T-cell (primary cell): ENCODE measurements at regions not wholly inside any gene's neighbourhood (a gene's known extent, or its start where the extent isn't known, plus 50 kb on each side); places are given as distances from the start of the nearest gene placed in this dataset.

Experiments
- ATAC-seq, 4 experiments: fragments of 200-7000 bp in 3 of 4; fragments of 150-1000 bp in 1 of 4; cut with Tn5 transposase; replicated peaks in 1 of 4; 1 replicate in 3 of 4; 2 replicates in 1 of 4; pipeline ENCODE4 v1.10.0; 2021; ENCODE audit warnings: moderate library complexity in 3 of 4, mild to moderate bottlenecking in 2 of 4, moderate number of reproducible peaks in 1 of 4
- CTCF ChIA-PET, 2 donors: fragments of 300-600 bp; sonication (Branson Sonifier 250); formaldehyde crosslinking; loops; one replicate each; lab custom pipeline; 2022; ENCODE audit warnings: antibody characterized with exemption in 2 of 2; lab: Charles Lee
- POLR2A ChIA-PET, 2 donors: fragments of 300-600 bp; sonication (Branson Sonifier 250); formaldehyde crosslinking; loops; one replicate each; lab custom pipeline; 2022; ENCODE audit warnings: antibody characterized with exemption in 2 of 2; lab: Charles Lee
- DNase-seq, 35 experiments: peaks; one replicate each; pipeline versions ENCODE4 v3.0.0 to v3.0.0-alpha.2; 2013 to 2023
- H3K27ac ChIP-seq: one replicate; pipeline ENCODE4 v1.5.1; 2013; ENCODE audit warnings: low read length
- H3K27me3 ChIP-seq, 2 experiments: replicated peaks in 1 of 2; 1 replicate in 1 of 2; 2 replicates in 1 of 2; pipeline versions ENCODE4 v1.6.1 to v1.7.0; 2013; ENCODE audit warnings: low read length in 1 of 2, mixed read lengths in 1 of 2; ENCODE audit not compliant: control insufficient read depth in 2 of 2, insufficient read depth in 2 of 2; ENCODE audit errors: extremely low read depth in 1 of 2
- H3K36me3 ChIP-seq, 2 donors: 1 replicate in 1 of 2; 2 replicates in 1 of 2; pipeline versions ENCODE4 v1.6.1 to v1.7.0; 2013; ENCODE audit warnings: low read length in 1 of 2; ENCODE audit not compliant: control insufficient read depth in 2 of 2, insufficient read depth in 1 of 2; ENCODE audit errors: extremely low read depth in 1 of 2
- H3K4me1 ChIP-seq, 2 experiments: 1 replicate in 1 of 2; 2 replicates in 1 of 2; pipeline versions ENCODE4 v1.6.1 to v1.7.0; 2013; ENCODE audit warnings: low read length in 2 of 2, mixed read lengths in 1 of 2; ENCODE audit not compliant: insufficient read depth in 2 of 2, control insufficient read depth in 1 of 2; ENCODE audit errors: extremely low read depth in 1 of 2
- H3K4me3 ChIP-seq, 2 donors: 1 replicate in 1 of 2; 2 replicates in 1 of 2; pipeline versions ENCODE4 v1.5.1 to v1.7.0; 2013; ENCODE audit warnings: mild to moderate bottlenecking in 2 of 2, low read length in 1 of 2, moderate library complexity in 1 of 2; ENCODE audit not compliant: control insufficient read depth in 1 of 2; ENCODE audit errors: extremely low read depth in 1 of 2
- H3K9me3 ChIP-seq: 2 replicates; pipeline ENCODE4 v1.7.0; 2013
- H3K27ac Mint-ChIP-seq, 2 donors: one replicate each; pipeline ENCODE4 v1.8.0; 2020 to 2021; ENCODE audit warnings: mild to moderate bottlenecking in 2 of 2, mixed read lengths in 2 of 2
- H3K27me3 Mint-ChIP-seq, 2 donors: one replicate each; pipeline ENCODE4 v1.8.0; 2021 to 2022; ENCODE audit warnings: mixed read lengths in 2 of 2
- H3K36me3 Mint-ChIP-seq: one replicate; pipeline ENCODE4 v1.8.0; 2021; ENCODE audit warnings: mixed read lengths
- H3K4me1 Mint-ChIP-seq, 3 donors: one replicate each; pipeline ENCODE4 v1.8.0; 2020 to 2022; ENCODE audit warnings: mixed read lengths in 3 of 3, mild to moderate bottlenecking in 1 of 3
- H3K4me3 Mint-ChIP-seq, 3 donors: one replicate each; pipeline ENCODE4 v1.8.0; 2020 to 2022; ENCODE audit warnings: mild to moderate bottlenecking in 3 of 3, mixed read lengths in 3 of 3, moderate library complexity in 3 of 3
- H3K9me3 Mint-ChIP-seq, 3 donors: one replicate each; pipeline ENCODE4 v1.8.0; 2020 to 2022; ENCODE audit warnings: mixed read lengths in 3 of 3
- WGBS: methylation state at CpG from one replicate; pipeline ENCODE4 v1.1.5; 2013; ENCODE audit warnings: missing lambda C conversion rate; ENCODE audit not compliant: insufficient coverage; 5-methylcytosine and 5-hydroxymethylcytosine counted together

GRCh38 chr15:94889153-94889552, 657.8 kb downstream of the MCTP2 start:
- WGBS: 94% methylated on average over 3 of the region's 5 CpGs
- ATAC-seq: no peak
- CTCF ChIA-PET: no interaction called here
- POLR2A ChIA-PET: no interaction called here
- Histone ChIP-seq H3K27ac (no peak overlapping the region), H3K27me3 (no peaks in the 10 kb centered on the region), H3K36me3 (no peaks in the 10 kb centered on the region), H3K9me3 (no peaks in the 10 kb centered on the region), H3K4me3 (no peak overlapping the region), H3K4me1 (no peaks in the 10 kb centered on the region)
- Mint-ChIP-seq H3K27ac (no peak overlapping the region), H3K36me3 (no peaks in the 10 kb centered on the region), H3K9me3 (peaks cover 0 to 4% (median 0%) of the 10 kb centered on the region in 3 donors), H3K27me3 (no peaks in the 10 kb centered on the region), H3K4me3 (no peak overlapping the region), H3K4me1 (no peaks in the 10 kb centered on the region)
- no peak for DNase-seq

GRCh38 chr15:94893091-94893490, 661.7 kb downstream of the MCTP2 start:
- H3K4me3 ChIP-seq: no peak overlapping the region

GRCh38 chr15:94894056-94894455, 662.7 kb downstream of the MCTP2 start:
- POLR2A ChIA-PET: no interaction called here
- Histone ChIP-seq H3K27me3 (no peaks in the 10 kb centered on the region), H3K4me3 (no peak overlapping the region), H3K27ac (no peak overlapping the region), H3K36me3 (no peaks in the 10 kb centered on the region), H3K9me3 (no peaks in the 10 kb centered on the region), H3K4me1 (no peaks in the 10 kb centered on the region)
- 69% methylated on average over 2 of the region's 3 CpGs for WGBS
- H3K9me3 Mint-ChIP-seq: peaks cover 0 to 12% (median 10%) of the 10 kb centered on the region in 3 donors
- ATAC-seq: no peak
- no peak overlapping the region for H3K27ac Mint-ChIP-seq
- H3K36me3 Mint-ChIP-seq: no peaks in the 10 kb centered on the region
- no peak for DNase-seq
- no peaks in the 10 kb centered on the region for H3K4me1 Mint-ChIP-seq
- CTCF ChIA-PET: no interaction called here
- H3K27me3 Mint-ChIP-seq: no peaks in the 10 kb centered on the region
- H3K4me3 Mint-ChIP-seq: no peak overlapping the region

More at GRCh38 chr15:94893091-94893490, 661.7 kb downstream of the MCTP2 start:
- peaks cover 0 to 12% (median 9%) of the 10 kb centered on the region in 3 donors for H3K9me3 Mint-ChIP-seq
- no peaks in the 10 kb centered on the region for H3K27me3 Mint-ChIP-seq
- H3K4me3 Mint-ChIP-seq: no peak overlapping the region
- H3K27ac Mint-ChIP-seq: no peak overlapping the region
- no peak overlapping the region for H3K27ac ChIP-seq
- no peaks in the 10 kb centered on the region for H3K4me1 ChIP-seq
- DNase-seq (no peak), ATAC-seq (no peak)
- no peaks in the 10 kb centered on the region for H3K9me3 ChIP-seq
- H3K27me3 ChIP-seq: no peaks in the 10 kb centered on the region
- no peaks in the 10 kb centered on the region for H3K4me1 Mint-ChIP-seq
- no peaks in the 10 kb centered on the region for H3K36me3 Mint-ChIP-seq
- H3K36me3 ChIP-seq: no peaks in the 10 kb centered on the region
- ChIA-PET CTCF (no interaction called here), POLR2A (interaction anchor here in 1 of 2 donors (0.6 kb wide), 1 partner anchor 43 kb away, joined by 4 read pairs; no protein-coding TSS in a partner anchor)

GRCh38 chr15:94909510-94909909, 678.1 kb downstream of the MCTP2 start:
- POLR2A ChIA-PET: no interaction called here
- Mint-ChIP-seq H3K27me3 (no peaks in the 10 kb centered on the region), H3K9me3 (peaks cover 6 to 24% (median 9%) of the 10 kb centered on the region in 3 donors), H3K4me1 (no peaks in the 10 kb centered on the region), H3K4me3 (no peak overlapping the region), H3K27ac (no peak overlapping the region), H3K36me3 (no peaks in the 10 kb centered on the region)
- Histone ChIP-seq H3K4me1 (no peaks in the 10 kb centered on the region), H3K9me3 (no peaks in the 10 kb centered on the region), H3K27me3 (no peaks in the 10 kb centered on the region), H3K27ac (no peak overlapping the region), H3K4me3 (no peak overlapping the region), H3K36me3 (no peaks in the 10 kb centered on the region)
- 71% methylated on average over 1 of the region's 1 CpG for WGBS
- CTCF ChIA-PET: no interaction called here
- ATAC-seq (no peak), DNase-seq (no peak)

GRCh38 chr15:94910166-94910565, 678.8 kb downstream of the MCTP2 start:
- Mint-ChIP-seq H3K27ac (no peak overlapping the region), H3K4me3 (no peak overlapping the region), H3K4me1 (no peaks in the 10 kb centered on the region), H3K9me3 (peaks cover 6 to 24% (median 9%) of the 10 kb centered on the region in 3 donors), H3K36me3 (no peaks in the 10 kb centered on the region), H3K27me3 (peaks cover 0 to 4% of the 10 kb centered on the region in 2 donors)
- ChIA-PET CTCF (no interaction called here), POLR2A (no interaction called here)
- no peak overlapping the region for H3K4me3 ChIP-seq
- H3K4me1 ChIP-seq: no peaks in the 10 kb centered on the region
- no peaks in the 10 kb centered on the region for H3K9me3 ChIP-seq
- H3K27ac ChIP-seq: no peak overlapping the region
- H3K27me3 ChIP-seq: no peaks in the 10 kb centered on the region
- ATAC-seq (no peak), DNase-seq (no peak)
- no peaks in the 10 kb centered on the region for H3K36me3 ChIP-seq

GRCh38 chr15:94912760-94913159, 681.4 kb downstream of the MCTP2 start:
- Histone ChIP-seq H3K4me1 (no peaks in the 10 kb centered on the region), H3K9me3 (no peaks in the 10 kb centered on the region), H3K36me3 (no peaks in the 10 kb centered on the region), H3K27me3 (no peaks in the 10 kb centered on the region), H3K4me3 (no peak overlapping the region), H3K27ac (no peak overlapping the region)
- ChIA-PET POLR2A (no interaction called here), CTCF (no interaction called here)
- Mint-ChIP-seq H3K36me3 (no peaks in the 10 kb centered on the region), H3K4me3 (no peak overlapping the region), H3K27ac (no peak overlapping the region), H3K4me1 (no peaks in the 10 kb centered on the region), H3K27me3 (peaks cover 0 to 4% of the 10 kb centered on the region in 2 donors), H3K9me3 (peaks cover 6 to 20% (median 9%) of the 10 kb centered on the region in 3 donors)
- DNase-seq (no peak), ATAC-seq (no peak)
- WGBS: no CpG with 5 or more reads among the region's 3 CpGs

- H3K4me3 Mint-ChIP-seq: no peak overlapping the region
- H3K36me3 ChIP-seq: no peaks in the 10 kb centered on the region
- no peak for ATAC-seq
- CTCF ChIA-PET: no interaction called here
- H3K27ac ChIP-seq: no peak overlapping the region
- no peaks in the 10 kb centered on the region for H3K4me1 Mint-ChIP-seq
- no peak overlapping the region for H3K27ac Mint-ChIP-seq
- peaks cover 0 to 4% of the 10 kb centered on the region in 2 donors for H3K27me3 Mint-ChIP-seq
- no peaks in the 10 kb centered on the region for H3K27me3 ChIP-seq
- DNase-seq: no peak
- no peaks in the 10 kb centered on the region for H3K36me3 Mint-ChIP-seq
- no peaks in the 10 kb centered on the region for H3K9me3 ChIP-seq
- WGBS: no CpG with 5 or more reads among the region's 5 CpGs
- H3K9me3 Mint-ChIP-seq: no peaks in the 10 kb centered on the region
- no peak overlapping the region for H3K4me3 ChIP-seq
- POLR2A ChIA-PET: no interaction called here
- no peaks in the 10 kb centered on the region for H3K4me1 ChIP-seq
Measured at GRCh38 chr15:94917068-94917467, 685.7 kb downstream of the MCTP2 start.
